ENCODE measurements at regions not wholly inside any gene's neighbourhood (a gene's known extent, or its start where the extent isn't known, plus 50 kb on each side); places are given as distances from the start of the nearest gene placed in this dataset.

DNA sequence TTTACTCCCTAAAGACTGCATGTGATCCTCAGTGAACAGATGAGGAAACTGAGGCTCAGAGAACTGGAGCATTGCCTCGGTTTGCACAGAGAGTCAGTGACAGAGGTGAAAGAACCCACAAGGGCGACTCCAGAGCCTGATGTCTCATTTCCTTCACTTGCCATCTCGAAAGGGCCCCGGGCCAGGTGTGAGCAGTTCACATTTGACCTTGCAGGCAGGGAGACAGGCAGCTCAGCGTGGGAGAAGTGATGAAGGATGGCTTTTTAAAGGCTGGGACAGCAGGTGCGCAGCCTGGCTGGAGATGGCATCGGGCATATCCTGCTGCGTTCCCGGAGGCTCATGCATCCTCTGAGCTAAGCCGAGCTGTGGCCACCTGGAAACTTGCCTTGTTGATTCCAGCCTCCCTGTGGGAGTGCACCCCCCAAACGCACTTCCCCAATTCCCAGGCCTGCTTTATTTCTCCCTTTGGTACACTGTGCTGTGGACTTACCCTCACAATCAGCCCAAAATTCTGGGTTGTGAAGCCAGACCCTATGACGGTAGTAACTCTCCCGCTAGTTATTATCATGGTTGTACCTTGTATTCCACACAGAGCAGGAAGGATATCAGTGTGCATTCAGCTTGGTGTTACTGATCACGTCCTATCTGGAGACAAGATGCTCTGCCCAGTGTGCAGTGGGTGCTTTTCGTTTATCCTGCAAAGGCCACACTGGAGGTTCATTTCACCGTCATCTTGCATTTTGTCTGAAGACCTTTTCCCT is 753.2 kb upstream of the EEF2KMT start:
- Histone ChIP-seq H3K27me3 (ENCODE audit: insufficient read depth) (no peaks in the 10 kb centered on the region), H3K4me3 (no peak overlapping the region), H3K9me2 (ENCODE audit: insufficient read depth) (no peaks in the 10 kb centered on the region; the same call in none of the 2 replicates), H3F3A (replicated peaks; ENCODE audit: low read depth) (no peaks in the 10 kb centered on the region), H2AFZ (no peak overlapping the region), H3K4me2 (no peak overlapping the region), H3K4me1 (ENCODE audit: insufficient read depth) (no peaks in the 10 kb centered on the region), H3K36me3 (ENCODE audit: insufficient read depth) (no peaks in the 10 kb centered on the region; the same call in 1 of the 2 replicates), H3K79me2 (replicated peaks; ENCODE audit: insufficient read depth) (no peaks in the 10 kb centered on the region), H3K27ac (ENCODE audit: low read depth) (no peak overlapping the region), H4K20me1 (replicated peaks; ENCODE audit: insufficient read depth) (no peaks in the 10 kb centered on the region)
- Mint-ChIP-seq H3K27me3 (ENCODE audit: insufficient read depth, low read depth, poor library complexity) (peaks cover 5% of the 10 kb centered on the region), H3K27ac (no peak overlapping the region), H3K4me1 (no peaks in the 10 kb centered on the region), H3K36me3 (ENCODE audit: low read depth) (no peaks in the 10 kb centered on the region), H3K9me3 (no peaks in the 10 kb centered on the region), H3K4me3 (no peak overlapping the region)
- TF ChIP-seq POLR2AphosphoS5 (IDR thresholded peaks at IDR 0.05; ENCODE audit: low read depth): no peak
- no peak for TF ChIP-seq ZNF331 (CRISPR knock-in tag; IDR thresholded peaks at IDR 0.05; ENCODE audit: low read depth)
- ATAC-seq (no peak), DNase-seq (ENCODE audit: low spot score) (no peak)

DNA sequence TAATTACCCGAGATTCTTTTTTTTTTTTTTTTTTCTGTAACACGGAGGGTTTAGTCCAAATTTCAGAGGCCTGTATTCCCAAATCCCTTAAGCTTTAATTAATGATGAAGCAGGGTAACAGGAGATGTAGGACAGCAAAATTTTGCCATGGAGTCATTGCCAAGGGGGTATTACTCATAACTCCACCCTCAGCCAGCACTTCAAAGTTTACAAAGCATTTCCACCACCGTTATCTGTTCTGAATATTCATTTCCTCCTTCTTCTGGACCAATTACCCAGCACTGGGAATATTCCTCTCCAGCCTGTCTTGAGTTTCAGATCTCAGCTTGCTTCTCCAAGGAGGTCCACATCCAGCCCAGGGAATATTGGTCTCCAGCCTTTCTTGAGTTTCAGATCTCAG is 747.5 kb upstream of the EEF2KMT start:
- Histone ChIP-seq H3K79me2 (replicated peaks; ENCODE audit: insufficient read depth) (no peaks in the 10 kb centered on the region), H4K20me1 (replicated peaks; ENCODE audit: insufficient read depth) (no peaks in the 10 kb centered on the region), H3F3A (replicated peaks; ENCODE audit: low read depth) (no peaks in the 10 kb centered on the region), H3K4me1 (ENCODE audit: insufficient read depth) (no peaks in the 10 kb centered on the region), H3K4me2 (no peak overlapping the region), H3K9me2 (ENCODE audit: insufficient read depth) (no peaks in the 10 kb centered on the region; the same call in 1 of the 2 replicates), H3K27ac (ENCODE audit: low read depth) (no peak overlapping the region), H3K36me3 (ENCODE audit: insufficient read depth) (no peaks in the 10 kb centered on the region; the same call in 1 of the 2 replicates), H3K27me3 (ENCODE audit: insufficient read depth) (no peaks in the 10 kb centered on the region), H2AFZ (no peak overlapping the region), H3K4me3 (no peak overlapping the region)
- H3K9me3 Mint-ChIP-seq: no peaks in the 10 kb centered on the region
- peaks cover 3% of the 10 kb centered on the region for H3K27me3 Mint-ChIP-seq (ENCODE audit: insufficient read depth, low read depth, poor library complexity)
- H3K27ac Mint-ChIP-seq: no peak overlapping the region
- H3K4me3 Mint-ChIP-seq: no peak overlapping the region
- H3K36me3 Mint-ChIP-seq (ENCODE audit: low read depth): no peaks in the 10 kb centered on the region
- DNase-seq (ENCODE audit: low spot score) (no peak), ATAC-seq (no peak)
- H3K4me1 Mint-ChIP-seq: peaks cover 13% of the 10 kb centered on the region
- TF ChIP-seq ZNF114 (CRISPR knock-in tag; IDR thresholded peaks at IDR 0.05): no peak
- no peak for TF ChIP-seq NANOG (IDR thresholded peaks at IDR 0.05; ENCODE audit: borderline replicate concordance)
- no peak for TF ChIP-seq EZH2 (IDR thresholded peaks at IDR 0.05; ENCODE audit: low read depth, unreplicated experiment)
- TF ChIP-seq, protein P1, sequence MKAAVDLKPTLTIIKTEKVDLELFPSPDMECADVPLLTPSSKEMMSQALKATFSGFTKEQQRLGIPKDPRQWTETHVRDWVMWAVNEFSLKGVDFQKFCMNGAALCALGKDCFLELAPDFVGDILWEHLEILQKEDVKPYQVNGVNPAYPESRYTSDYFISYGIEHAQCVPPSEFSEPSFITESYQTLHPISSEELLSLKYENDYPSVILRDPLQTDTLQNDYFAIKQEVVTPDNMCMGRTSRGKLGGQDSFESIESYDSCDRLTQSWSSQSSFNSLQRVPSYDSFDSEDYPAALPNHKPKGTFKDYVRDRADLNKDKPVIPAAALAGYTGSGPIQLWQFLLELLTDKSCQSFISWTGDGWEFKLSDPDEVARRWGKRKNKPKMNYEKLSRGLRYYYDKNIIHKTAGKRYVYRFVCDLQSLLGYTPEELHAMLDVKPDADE (IDR thresholded peaks at IDR 0.05): no peak
- TF ChIP-seq CREB1 (CRISPR knock-in tag; IDR thresholded peaks at IDR 0.05; ENCODE audit: low read depth): no peak
- TF ChIP-seq, protein P2, sequence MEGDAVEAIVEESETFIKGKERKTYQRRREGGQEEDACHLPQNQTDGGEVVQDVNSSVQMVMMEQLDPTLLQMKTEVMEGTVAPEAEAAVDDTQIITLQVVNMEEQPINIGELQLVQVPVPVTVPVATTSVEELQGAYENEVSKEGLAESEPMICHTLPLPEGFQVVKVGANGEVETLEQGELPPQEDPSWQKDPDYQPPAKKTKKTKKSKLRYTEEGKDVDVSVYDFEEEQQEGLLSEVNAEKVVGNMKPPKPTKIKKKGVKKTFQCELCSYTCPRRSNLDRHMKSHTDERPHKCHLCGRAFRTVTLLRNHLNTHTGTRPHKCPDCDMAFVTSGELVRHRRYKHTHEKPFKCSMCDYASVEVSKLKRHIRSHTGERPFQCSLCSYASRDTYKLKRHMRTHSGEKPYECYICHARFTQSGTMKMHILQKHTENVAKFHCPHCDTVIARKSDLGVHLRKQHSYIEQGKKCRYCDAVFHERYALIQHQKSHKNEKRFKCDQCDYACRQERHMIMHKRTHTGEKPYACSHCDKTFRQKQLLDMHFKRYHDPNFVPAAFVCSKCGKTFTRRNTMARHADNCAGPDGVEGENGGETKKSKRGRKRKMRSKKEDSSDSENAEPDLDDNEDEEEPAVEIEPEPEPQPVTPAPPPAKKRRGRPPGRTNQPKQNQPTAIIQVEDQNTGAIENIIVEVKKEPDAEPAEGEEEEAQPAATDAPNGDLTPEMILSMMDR (conservative IDR thresholded peaks at IDR 0.05; ENCODE audit: low read depth in 2 of 2): no peak
- no peak for TF ChIP-seq JUNB (IDR thresholded peaks at IDR 0.05; ENCODE audit: unreplicated experiment)
- TF ChIP-seq EZH2phosphoT487 (IDR thresholded peaks at IDR 0.05; ENCODE audit: unreplicated experiment): no peak
- TF ChIP-seq, protein P3, sequence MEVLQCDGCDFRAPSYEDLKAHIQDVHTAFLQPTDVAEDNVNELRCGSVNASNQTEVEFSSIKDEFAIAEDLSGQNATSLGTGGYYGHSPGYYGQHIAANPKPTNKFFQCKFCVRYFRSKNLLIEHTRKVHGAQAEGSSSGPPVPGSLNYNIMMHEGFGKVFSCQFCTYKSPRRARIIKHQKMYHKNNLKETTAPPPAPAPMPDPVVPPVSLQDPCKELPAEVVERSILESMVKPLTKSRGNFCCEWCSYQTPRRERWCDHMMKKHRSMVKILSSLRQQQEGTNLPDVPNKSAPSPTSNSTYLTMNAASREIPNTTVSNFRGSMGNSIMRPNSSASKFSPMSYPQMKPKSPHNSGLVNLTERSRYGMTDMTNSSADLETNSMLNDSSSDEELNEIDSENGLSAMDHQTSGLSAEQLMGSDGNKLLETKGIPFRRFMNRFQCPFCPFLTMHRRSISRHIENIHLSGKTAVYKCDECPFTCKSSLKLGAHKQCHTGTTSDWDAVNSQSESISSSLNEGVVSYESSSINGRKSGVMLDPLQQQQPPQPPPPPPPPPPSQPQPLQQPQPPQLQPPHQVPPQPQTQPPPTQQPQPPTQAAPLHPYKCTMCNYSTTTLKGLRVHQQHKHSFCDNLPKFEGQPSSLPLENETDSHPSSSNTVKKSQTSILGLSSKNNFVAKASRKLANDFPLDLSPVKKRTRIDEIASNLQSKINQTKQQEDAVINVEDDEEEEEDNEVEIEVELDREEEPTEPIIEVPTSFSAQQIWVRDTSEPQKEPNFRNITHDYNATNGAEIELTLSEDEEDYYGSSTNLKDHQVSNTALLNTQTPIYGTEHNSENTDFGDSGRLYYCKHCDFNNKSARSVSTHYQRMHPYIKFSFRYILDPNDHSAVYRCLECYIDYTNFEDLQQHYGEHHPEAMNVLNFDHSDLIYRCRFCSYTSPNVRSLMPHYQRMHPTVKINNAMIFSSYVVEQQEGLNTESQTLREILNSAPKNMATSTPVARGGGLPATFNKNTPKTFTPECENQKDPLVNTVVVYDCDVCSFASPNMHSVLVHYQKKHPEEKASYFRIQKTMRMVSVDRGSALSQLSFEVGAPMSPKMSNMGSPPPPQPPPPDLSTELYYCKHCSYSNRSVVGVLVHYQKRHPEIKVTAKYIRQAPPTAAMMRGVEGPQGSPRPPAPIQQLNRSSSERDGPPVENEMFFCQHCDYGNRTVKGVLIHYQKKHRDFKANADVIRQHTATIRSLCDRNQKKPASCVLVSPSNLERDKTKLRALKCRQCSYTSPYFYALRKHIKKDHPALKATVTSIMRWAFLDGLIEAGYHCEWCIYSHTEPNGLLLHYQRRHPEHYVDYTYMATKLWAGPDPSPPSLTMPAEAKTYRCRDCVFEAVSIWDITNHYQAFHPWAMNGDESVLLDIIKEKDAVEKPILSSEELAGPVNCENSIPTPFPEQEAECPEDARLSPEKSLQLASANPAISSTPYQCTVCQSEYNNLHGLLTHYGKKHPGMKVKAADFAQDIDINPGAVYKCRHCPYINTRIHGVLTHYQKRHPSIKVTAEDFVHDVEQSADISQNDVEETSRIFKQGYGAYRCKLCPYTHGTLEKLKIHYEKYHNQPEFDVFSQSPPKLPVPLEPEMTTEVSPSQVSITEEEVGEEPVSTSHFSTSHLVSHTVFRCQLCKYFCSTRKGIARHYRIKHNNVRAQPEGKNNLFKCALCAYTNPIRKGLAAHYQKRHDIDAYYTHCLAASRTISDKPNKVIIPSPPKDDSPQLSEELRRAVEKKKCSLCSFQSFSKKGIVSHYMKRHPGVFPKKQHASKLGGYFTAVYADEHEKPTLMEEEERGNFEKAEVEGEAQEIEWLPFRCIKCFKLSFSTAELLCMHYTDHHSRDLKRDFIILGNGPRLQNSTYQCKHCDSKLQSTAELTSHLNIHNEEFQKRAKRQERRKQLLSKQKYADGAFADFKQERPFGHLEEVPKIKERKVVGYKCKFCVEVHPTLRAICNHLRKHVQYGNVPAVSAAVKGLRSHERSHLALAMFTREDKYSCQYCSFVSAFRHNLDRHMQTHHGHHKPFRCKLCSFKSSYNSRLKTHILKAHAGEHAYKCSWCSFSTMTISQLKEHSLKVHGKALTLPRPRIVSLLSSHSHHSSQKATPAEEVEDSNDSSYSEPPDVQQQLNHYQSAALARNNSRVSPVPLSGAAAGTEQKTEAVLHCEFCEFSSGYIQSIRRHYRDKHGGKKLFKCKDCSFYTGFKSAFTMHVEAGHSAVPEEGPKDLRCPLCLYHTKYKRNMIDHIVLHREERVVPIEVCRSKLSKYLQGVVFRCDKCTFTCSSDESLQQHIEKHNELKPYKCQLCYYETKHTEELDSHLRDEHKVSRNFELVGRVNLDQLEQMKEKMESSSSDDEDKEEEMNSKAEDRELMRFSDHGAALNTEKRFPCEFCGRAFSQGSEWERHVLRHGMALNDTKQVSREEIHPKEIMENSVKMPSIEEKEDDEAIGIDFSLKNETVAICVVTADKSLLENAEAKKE (CRISPR knock-in tag; IDR thresholded peaks at IDR 0.05): no peak
